ENCODE measurements at regions not wholly inside any gene's neighbourhood (a gene's known extent, or its start where the extent isn't known, plus 50 kb on each side); places are given as distances from the start of the nearest gene placed in this dataset.

GRCh38 chr13:104967376-104967775 lies 1568.1 kb downstream of the EFNB2 start:
- Histone ChIP-seq H3K36me3 (replicated peaks; ENCODE audit: insufficient read depth, low read depth) (no peaks in the 10 kb centered on the region), H3K9me2 (replicated peaks; ENCODE audit: insufficient read depth) (no peaks in the 10 kb centered on the region), H3K27me3 (no peaks in the 10 kb centered on the region), H3K4me3 (no peak overlapping the region), H3K27ac (no peak overlapping the region), H3K9me3 (ENCODE audit: low read depth) (no peaks in the 10 kb centered on the region), H3K4me2 (no peak overlapping the region), H3K4me1 (ENCODE audit: insufficient read depth) (no peaks in the 10 kb centered on the region), H2AFZ (no peak overlapping the region), H3K79me2 (no peaks in the 10 kb centered on the region), H4K20me1 (ENCODE audit: insufficient read depth, poor library complexity, severe bottlenecking) (no peaks in the 10 kb centered on the region)
- no peak for DNase-seq (ENCODE audit: low spot score)
- 61% methylated on average over 3 of the region's 3 CpGs for WGBS (ENCODE audit: low lambda C conversion rate, missing lambda C conversion rate)
- no peak for TF ChIP-seq EZH2phosphoT487 (IDR thresholded peaks at IDR 0.05; ENCODE audit: low read depth, severe bottlenecking, unreplicated experiment)
- no peak for TF ChIP-seq EZH2 (IDR thresholded peaks at IDR 0.05; ENCODE audit: borderline replicate concordance)
- no peak for TF ChIP-seq CTCF (IDR thresholded peaks at IDR 0.05; ENCODE audit: poor library complexity)

- H3K27me3 ChIP-seq: no peaks in the 10 kb centered on the region
- WGBS (ENCODE audit: low lambda C conversion rate, missing lambda C conversion rate): 81% methylated on average over 3 of the region's 3 CpGs
Observed at GRCh38 chr13:104962411-104962810, 1573.1 kb downstream of the EFNB2 start.

GRCh38 chr13:104961246-104961645 lies 1574.2 kb downstream of the EFNB2 start:
- Histone ChIP-seq H3K4me3 (no peak overlapping the region), H3K9me2 (replicated peaks; ENCODE audit: insufficient read depth) (no peaks in the 10 kb centered on the region), H3K27me3 (no peaks in the 10 kb centered on the region), H4K20me1 (ENCODE audit: insufficient read depth, poor library complexity, severe bottlenecking) (no peaks in the 10 kb centered on the region), H2AFZ (no peak overlapping the region), H3K79me2 (no peaks in the 10 kb centered on the region), H3K9me3 (ENCODE audit: low read depth) (no peaks in the 10 kb centered on the region), H3K4me2 (no peak overlapping the region), H3K27ac (no peak overlapping the region), H3K36me3 (replicated peaks; ENCODE audit: insufficient read depth, low read depth) (no peaks in the 10 kb centered on the region), H3K4me1 (ENCODE audit: insufficient read depth) (no peaks in the 10 kb centered on the region)
- DNase-seq (ENCODE audit: low spot score): no peak
- WGBS (ENCODE audit: low lambda C conversion rate, missing lambda C conversion rate): 88% methylated on average over 6 of the region's 6 CpGs
- no peak for TF ChIP-seq CTCF (IDR thresholded peaks at IDR 0.05; ENCODE audit: poor library complexity)
- TF ChIP-seq EZH2 (IDR thresholded peaks at IDR 0.05; ENCODE audit: borderline replicate concordance): no peak
- TF ChIP-seq EZH2phosphoT487 (IDR thresholded peaks at IDR 0.05; ENCODE audit: low read depth, severe bottlenecking, unreplicated experiment): no peak

More at GRCh38 chr13:104962411-104962810, 1573.1 kb downstream of the EFNB2 start:
- no peak overlapping the region for H3K4me2 ChIP-seq
- DNase-seq (ENCODE audit: low spot score): no peak
- TF ChIP-seq EZH2 (IDR thresholded peaks at IDR 0.05; ENCODE audit: borderline replicate concordance): no peak
- no peak for TF ChIP-seq CTCF (IDR thresholded peaks at IDR 0.05; ENCODE audit: poor library complexity)
- no peak for TF ChIP-seq EZH2phosphoT487 (IDR thresholded peaks at IDR 0.05; ENCODE audit: low read depth, severe bottlenecking, unreplicated experiment)
- no peaks in the 10 kb centered on the region for H3K36me3 ChIP-seq (replicated peaks; ENCODE audit: insufficient read depth, low read depth)
- H3K27ac ChIP-seq: no peak overlapping the region
- no peaks in the 10 kb centered on the region for H3K9me3 ChIP-seq (ENCODE audit: low read depth)
- no peak overlapping the region for H2AFZ ChIP-seq
- no peaks in the 10 kb centered on the region for H3K4me1 ChIP-seq (ENCODE audit: insufficient read depth)
- no peaks in the 10 kb centered on the region for H3K79me2 ChIP-seq
- H3K4me3 ChIP-seq: no peak overlapping the region
- H3K9me2 ChIP-seq (replicated peaks; ENCODE audit: insufficient read depth): no peaks in the 10 kb centered on the region
- no peaks in the 10 kb centered on the region for H4K20me1 ChIP-seq (ENCODE audit: insufficient read depth, poor library complexity, severe bottlenecking)

DNA sequence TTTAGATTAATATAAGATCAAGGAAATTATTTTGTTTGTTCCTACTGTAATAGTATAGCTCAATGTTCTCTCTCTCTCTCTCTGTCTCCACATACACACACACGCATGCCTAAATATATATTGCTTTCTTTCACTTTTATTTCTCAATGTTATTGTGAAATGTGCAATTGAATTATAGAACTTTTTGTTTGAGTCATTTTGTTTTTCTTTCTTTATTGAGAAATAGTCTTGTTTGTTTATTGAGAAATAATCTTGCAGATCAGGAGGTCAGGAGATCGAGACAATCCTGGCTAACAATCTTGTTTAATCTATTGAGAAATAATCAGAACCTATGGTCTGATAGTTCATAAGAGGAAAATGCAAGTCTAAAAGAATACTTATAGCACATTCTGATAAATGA lies 1581.3 kb downstream of the EFNB2 start:
- H3K27ac ChIP-seq: no peak overlapping the region
- H3K4me2 ChIP-seq: no peak overlapping the region
- H3K79me2 ChIP-seq: no peaks in the 10 kb centered on the region
- H3K4me3 ChIP-seq: no peak overlapping the region
- no peaks in the 10 kb centered on the region for H4K20me1 ChIP-seq (ENCODE audit: insufficient read depth, poor library complexity, severe bottlenecking)
- no peaks in the 10 kb centered on the region for H3K4me1 ChIP-seq (ENCODE audit: insufficient read depth)
- H3K36me3 ChIP-seq (replicated peaks; ENCODE audit: insufficient read depth, low read depth): no peaks in the 10 kb centered on the region
- DNase-seq (ENCODE audit: low spot score): no peak
- 88% methylated on average over 2 of the region's 2 CpGs for WGBS (ENCODE audit: low lambda C conversion rate, missing lambda C conversion rate)
- no peak overlapping the region for H2AFZ ChIP-seq
- H3K9me2 ChIP-seq (replicated peaks; ENCODE audit: insufficient read depth): no peaks in the 10 kb centered on the region
- H3K9me3 ChIP-seq (ENCODE audit: low read depth): no peaks in the 10 kb centered on the region
- no peaks in the 10 kb centered on the region for H3K27me3 ChIP-seq
- no peak for TF ChIP-seq EZH2phosphoT487 (IDR thresholded peaks at IDR 0.05; ENCODE audit: low read depth, severe bottlenecking, unreplicated experiment)
- no peak for TF ChIP-seq EZH2 (IDR thresholded peaks at IDR 0.05; ENCODE audit: borderline replicate concordance)
- TF ChIP-seq CTCF (IDR thresholded peaks at IDR 0.05; ENCODE audit: poor library complexity): no peak

All from hepatocyte (in vitro differentiated cells).